ENCODE measurements at regions not wholly inside any gene's neighbourhood (a gene's known extent, or its start where the extent isn't known, plus 50 kb on each side); places are given as distances from the start of the nearest gene placed in this dataset.
"Not testable (repeated sequence)": the region's sequence is repeated elsewhere in the genome, so short reads cannot be mapped to it uniquely, and the experiment has no call there.

- DNase-seq: no peak
- TF ChIP-seq POLR2AphosphoS5 (IDR thresholded peaks at IDR 0.05): no peak
- no peak for TF ChIP-seq CTCF (IDR thresholded peaks at IDR 0.05)
- no peak for TF ChIP-seq POLR2A (IDR thresholded peaks at IDR 0.05)
- TF ChIP-seq EP300 (IDR thresholded peaks at IDR 0.05): no peak
- H3K27ac ChIP-seq: no peak overlapping the region
- H3K36me3 ChIP-seq: no peaks in the 10 kb centered on the region
- no peaks in the 10 kb centered on the region for H3K27me3 ChIP-seq
- ATAC-seq (ENCODE audit: low FRiP score in 2 of 2): no peak
- WGBS, 2 donors: 73 to 87% methylated on average over 1 of the region's 1 CpG
- H3K4me3 ChIP-seq: no peak overlapping the region
- H3K4me1 ChIP-seq: no peaks in the 10 kb centered on the region
- H3K9me3 ChIP-seq: no peaks in the 10 kb centered on the region
Measured at GRCh38 chr4:12911750-12912358, 572.3 kb downstream of the RAB28 start.

GRCh38 chr4:12903640-12904039, 580.5 kb downstream of the RAB28 start:
- not testable (repeated sequence) for ATAC-seq (ENCODE audit: low FRiP score in 2 of 2); H3K27ac ChIP-seq; H3K9me3 ChIP-seq; H3K27me3 ChIP-seq; H3K36me3 ChIP-seq; H3K4me3 ChIP-seq; H3K4me1 ChIP-seq
- DNase-seq: peak in 1 of 2 donors; percentile 46
- WGBS, 2 donors: 77 to 83% methylated on average over 14 to 15 of the region's 15 CpGs

GRCh38 chr4:12902735-12903134, 581.4 kb downstream of the RAB28 start:
- TF ChIP-seq CTCF (IDR thresholded peaks at IDR 0.05) (no peak), EP300 (IDR thresholded peaks at IDR 0.05) (no peak), POLR2AphosphoS5 (IDR thresholded peaks at IDR 0.05) (no peak), POLR2A (IDR thresholded peaks at IDR 0.05) (no peak)
- Histone ChIP-seq H3K4me1 (no peaks in the 10 kb centered on the region), H3K27ac (no peak overlapping the region), H3K4me3 (no peak overlapping the region), H3K9me3 (no peaks in the 10 kb centered on the region), H3K27me3 (no peaks in the 10 kb centered on the region), H3K36me3 (no peaks in the 10 kb centered on the region)
- ATAC-seq (ENCODE audit: low FRiP score in 2 of 2) (no peak), DNase-seq (no peak)
- WGBS, 2 donors: 80 to 82% methylated on average over 2 of the region's 2 CpGs

GRCh38 chr4:12897954-12898353, 586.2 kb downstream of the RAB28 start:
- ATAC-seq (ENCODE audit: low FRiP score in 2 of 2) (no peak), DNase-seq (no peak)
- Histone ChIP-seq H3K27ac (no peak overlapping the region), H3K4me3 (no peak overlapping the region), H3K27me3 (no peaks in the 10 kb centered on the region), H3K9me3 (no peaks in the 10 kb centered on the region), H3K36me3 (no peaks in the 10 kb centered on the region), H3K4me1 (no peaks in the 10 kb centered on the region)
- WGBS, 2 donors: 67 to 71% methylated on average over 4 of the region's 4 CpGs
- TF ChIP-seq POLR2AphosphoS5 (IDR thresholded peaks at IDR 0.05) (no peak), CTCF (IDR thresholded peaks at IDR 0.05) (no peak), EP300 (IDR thresholded peaks at IDR 0.05) (no peak), POLR2A (IDR thresholded peaks at IDR 0.05) (no peak)

GRCh38 chr4:12894062-12894461, 590.1 kb downstream of the RAB28 start:
- ATAC-seq (ENCODE audit: low FRiP score in 2 of 2): no peak
- H3K4me1 ChIP-seq: no peaks in the 10 kb centered on the region
- 88 to 91% methylated on average over 1 of the region's 1 CpG for WGBS, 2 donors
- no peaks in the 10 kb centered on the region for H3K27me3 ChIP-seq
- no peak for TF ChIP-seq POLR2AphosphoS5 (IDR thresholded peaks at IDR 0.05)
- TF ChIP-seq POLR2A (IDR thresholded peaks at IDR 0.05): no peak
- TF ChIP-seq CTCF (IDR thresholded peaks at IDR 0.05): no peak
- TF ChIP-seq EP300 (IDR thresholded peaks at IDR 0.05): no peak
- H3K9me3 ChIP-seq: no peaks in the 10 kb centered on the region
- H3K4me3 ChIP-seq: no peak overlapping the region
- DNase-seq: no peak
- H3K27ac ChIP-seq: no peak overlapping the region
- H3K36me3 ChIP-seq: no peaks in the 10 kb centered on the region
